GM21528 (cell line): ENCODE measurements at regions not wholly inside any gene's neighbourhood (a gene's known extent, or its start where the extent isn't known, plus 50 kb on each side); places are given as distances from the start of the nearest gene placed in this dataset.
"Not testable (repeated sequence)": the region's sequence is repeated elsewhere in the genome, so short reads cannot be mapped to it uniquely, and the experiment has no call there.

Experiments
- ATAC-seq: cut with Tn5 transposase; IDR thresholded peaks from one replicate; pipeline ENCODE4 v1.9.1; 2021; ENCODE audit warnings: mild to moderate bottlenecking, moderate library complexity; ENCODE audit not compliant: unreplicated experiment, low FRiP score

GRCh38 chr6:165769884-165770283 lies 106.8 kb upstream of the PDE10A start:
- no peak for ATAC-seq

- ATAC-seq: no peak
Observed at GRCh38 chr6:165769401-165769800, 106.4 kb upstream of the PDE10A start.

GRCh38 chr6:165768961-165769360 lies 105.9 kb upstream of the PDE10A start:
- no peak for ATAC-seq

- no peak for ATAC-seq
Observed at GRCh38 chr6:165767228-165767627, 104.2 kb upstream of the PDE10A start.

- ATAC-seq: no peak
Observed at GRCh38 chr6:165766457-165766856, 103.4 kb upstream of the PDE10A start.

- no peak for ATAC-seq
Observed at GRCh38 chr6:165766026-165766425, 103.0 kb upstream of the PDE10A start.

GRCh38 chr6:165765256-165765655 lies 102.2 kb upstream of the PDE10A start:
- ATAC-seq: not testable (repeated sequence)

- no peak for ATAC-seq
Observed at GRCh38 chr6:165762876-165763275, 99.8 kb upstream of the PDE10A start.

GRCh38 chr6:165762125-165762524 lies 99.1 kb upstream of the PDE10A start:
- ATAC-seq: no peak

GRCh38 chr6:165760803-165761185 lies 97.8 kb upstream of the PDE10A start:
- no peak for ATAC-seq

GRCh38 chr6:165760126-165760802 lies 97.2 kb upstream of the PDE10A start:
- ATAC-seq: no peak

- ATAC-seq: no peak
Observed at GRCh38 chr6:165758441-165758840, 95.4 kb upstream of the PDE10A start.

- no peak for ATAC-seq
Observed at GRCh38 chr6:165755583-165755982, 92.5 kb upstream of the PDE10A start.

GRCh38 chr6:165753506-165753905 lies 90.5 kb upstream of the PDE10A start:
- ATAC-seq: no peak

- no peak for ATAC-seq
Observed at GRCh38 chr6:165752451-165752850, 89.4 kb upstream of the PDE10A start.

- ATAC-seq: no peak
Observed at GRCh38 chr6:165751486-165751885, 88.4 kb upstream of the PDE10A start.

GRCh38 chr6:165749163-165749562 lies 86.1 kb upstream of the PDE10A start:
- no peak for ATAC-seq

GRCh38 chr6:165748390-165748789 lies 85.3 kb upstream of the PDE10A start:
- no peak for ATAC-seq

- no peak for ATAC-seq
Observed at GRCh38 chr6:165747963-165748362, 84.9 kb upstream of the PDE10A start.

GRCh38 chr6:165746331-165746730 lies 83.3 kb upstream of the PDE10A start:
- ATAC-seq: no peak

- ATAC-seq: peak; percentile 49
Observed at GRCh38 chr6:165745492-165745891, 82.5 kb upstream of the PDE10A start.

GRCh38 chr6:165744555-165745228 lies 81.7 kb upstream of the PDE10A start:
- no peak for ATAC-seq
